Heart left ventricle (tissue), 13 donors: ENCODE measurements at regions not wholly inside any gene's neighbourhood (a gene's known extent, or its start where the extent isn't known, plus 50 kb on each side); places are given as distances from the start of the nearest gene placed in this dataset.
"Not testable (repeated sequence)": the region's sequence is repeated elsewhere in the genome, so short reads cannot be mapped to it uniquely, and the experiment has no call there.

Source experiments
- POLR2A ChIP-seq, 2 donors: fragments of 450-650 bp; IDR thresholded peaks; one replicate each; pipeline ENCODE4 v1.6.1; 2017; ENCODE audit warnings: antibody characterized with exemption in 2 of 2, mild to moderate bottlenecking in 2 of 2, moderate library complexity in 2 of 2
- TF ChIP-seq, protein P1 (sequence below), 12 donors: fragments of 200-600 bp; sonication (generic) in 4 of 12; IDR thresholded peaks; one replicate each; pipeline versions ENCODE4 v1.5.0 to v1.8.0; 2018 to 2022; ENCODE audit warnings: antibody characterized with exemption in 12 of 12, mild to moderate bottlenecking in 5 of 12
- donor health status: ischemic (EF 13 %, LVEDD 7.1; RV severe dilation, severe dysfunction).
- donor health status: DM: no; HTN: yes; CAD: no.
- donor health status: DM: no; HTN: no; CAD: no.
- donor health status: ischemic (EF 25% LVEDD 6.9; RV normal size, moderate dysfunction).
- donor health status: ischemic (EF 25% LVEDD 5.7; RV mildly dilated, moderate dysfunction).
- donor health status: ischemic (EF 35%, LVEDD 5.7; RV mildly dilated, moderate dysfunction).
- donor health status: nonischemic (EF 11% LVEDD 7.7; RV severe dilation, severe dysfunction).
- donor health status: DM: yes; HTN: yes; CAD: no.
- donor health status: PGD.
- donor health status: ischemic (EF 29% LVEDD 5.4; RV normal size, mild dysfunction).
- donor health status: nonischemic (EF 23%, LVEDD 6.1; RV moderate dilation, normal function).

GRCh38 chr15:24139622-24140021 is 452.5 kb upstream of the NDN start:
- TF ChIP-seq, protein P1, sequence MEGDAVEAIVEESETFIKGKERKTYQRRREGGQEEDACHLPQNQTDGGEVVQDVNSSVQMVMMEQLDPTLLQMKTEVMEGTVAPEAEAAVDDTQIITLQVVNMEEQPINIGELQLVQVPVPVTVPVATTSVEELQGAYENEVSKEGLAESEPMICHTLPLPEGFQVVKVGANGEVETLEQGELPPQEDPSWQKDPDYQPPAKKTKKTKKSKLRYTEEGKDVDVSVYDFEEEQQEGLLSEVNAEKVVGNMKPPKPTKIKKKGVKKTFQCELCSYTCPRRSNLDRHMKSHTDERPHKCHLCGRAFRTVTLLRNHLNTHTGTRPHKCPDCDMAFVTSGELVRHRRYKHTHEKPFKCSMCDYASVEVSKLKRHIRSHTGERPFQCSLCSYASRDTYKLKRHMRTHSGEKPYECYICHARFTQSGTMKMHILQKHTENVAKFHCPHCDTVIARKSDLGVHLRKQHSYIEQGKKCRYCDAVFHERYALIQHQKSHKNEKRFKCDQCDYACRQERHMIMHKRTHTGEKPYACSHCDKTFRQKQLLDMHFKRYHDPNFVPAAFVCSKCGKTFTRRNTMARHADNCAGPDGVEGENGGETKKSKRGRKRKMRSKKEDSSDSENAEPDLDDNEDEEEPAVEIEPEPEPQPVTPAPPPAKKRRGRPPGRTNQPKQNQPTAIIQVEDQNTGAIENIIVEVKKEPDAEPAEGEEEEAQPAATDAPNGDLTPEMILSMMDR (IDR thresholded peaks at IDR 0.05), result not testable (repeated sequence)
- TF ChIP-seq POLR2A (IDR thresholded peaks at IDR 0.05), result not testable (repeated sequence)
